Hematopoietic multipotent progenitor cell treated with erythropoietin and hydrocortisone succinate and interleukin-3 and kit ligand, for 4 days (in vitro differentiated cells): ENCODE measurements at regions not wholly inside any gene's neighbourhood (a gene's known extent, or its start where the extent isn't known, plus 50 kb on each side); places are given as distances from the start of the nearest gene placed in this dataset.
"Not testable (repeated sequence)": the region's sequence is repeated elsewhere in the genome, so short reads cannot be mapped to it uniquely, and the experiment has no call there.

Experiments
- DNase-seq: peaks from one replicate; pipeline ENCODE4 v3.0.0-alpha.2; 2015

GRCh38 chr13:53101883-53102282 lies 73.3 kb downstream of the OLFM4 start:
- DNase-seq = no peak

GRCh38 chr13:53104136-53104535 lies 75.5 kb downstream of the OLFM4 start:
- DNase-seq = no peak

- DNase-seq = no peak
Observed at GRCh38 chr13:53105477-53105876, 76.9 kb downstream of the OLFM4 start.

- no peak for DNase-seq
Observed at GRCh38 chr13:53105890-53106289, 77.3 kb downstream of the OLFM4 start.

GRCh38 chr13:53110181-53110580 lies 81.6 kb downstream of the OLFM4 start:
- no peak for DNase-seq

- no peak for DNase-seq
Observed at GRCh38 chr13:53110614-53111013, 82.0 kb downstream of the OLFM4 start.

DNA sequence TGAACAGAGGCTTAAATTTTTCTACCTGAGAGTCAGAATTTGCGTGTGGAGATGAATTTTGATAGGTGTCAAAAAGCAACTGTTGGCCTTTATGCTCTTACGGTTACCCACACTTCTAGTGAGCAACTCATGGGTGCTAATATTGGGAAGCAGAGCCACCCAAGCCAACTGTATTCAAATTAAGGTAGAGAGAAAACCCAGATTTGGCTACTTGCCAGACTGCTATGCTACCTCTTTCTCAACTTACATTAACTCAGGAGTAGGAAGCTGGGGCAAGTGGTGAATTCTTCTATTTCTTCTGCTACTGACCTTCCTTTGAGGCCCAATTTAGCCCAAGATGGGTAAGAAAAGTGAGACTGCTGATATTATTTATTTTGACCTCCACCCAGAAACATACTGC lies 83.9 kb downstream of the OLFM4 start:
- peak; percentile 2 for DNase-seq

GRCh38 chr13:53117048-53117447 lies 88.4 kb downstream of the OLFM4 start:
- not testable (repeated sequence) for DNase-seq

DNA sequence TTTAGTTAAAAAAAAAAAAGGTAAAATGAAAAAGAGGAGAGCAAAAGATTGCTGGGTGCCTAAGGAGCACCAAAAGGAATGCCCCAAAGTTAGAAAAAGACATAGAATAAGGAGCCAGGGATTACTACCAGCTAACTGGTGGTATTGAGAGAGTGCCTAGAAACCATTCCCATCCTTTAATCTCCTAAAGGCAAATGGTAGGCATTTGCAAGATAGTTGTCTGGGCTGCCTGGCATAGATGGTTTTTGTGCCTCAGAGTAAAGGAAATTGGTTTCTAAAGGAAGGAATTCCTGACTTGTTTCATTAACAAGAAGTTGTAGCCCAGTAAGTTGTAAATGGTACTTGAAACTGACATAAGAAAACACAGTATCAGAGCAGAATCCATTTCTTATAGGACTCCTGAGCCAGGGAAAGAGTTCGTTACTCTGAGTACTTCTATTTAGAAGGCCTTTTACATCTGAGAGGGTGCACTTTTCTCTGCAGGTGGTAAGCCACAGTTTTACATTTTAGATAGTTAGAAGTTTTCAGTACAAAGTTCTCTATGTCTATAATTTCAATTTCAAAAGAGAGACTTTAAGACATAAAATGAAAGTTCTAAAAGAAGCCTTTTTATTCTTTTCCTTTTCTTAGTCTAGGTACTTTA lies 92.6 kb downstream of the OLFM4 start:
- no peak for DNase-seq

GRCh38 chr13:53121919-53122318 lies 93.3 kb downstream of the OLFM4 start:
- no peak for DNase-seq

DNA sequence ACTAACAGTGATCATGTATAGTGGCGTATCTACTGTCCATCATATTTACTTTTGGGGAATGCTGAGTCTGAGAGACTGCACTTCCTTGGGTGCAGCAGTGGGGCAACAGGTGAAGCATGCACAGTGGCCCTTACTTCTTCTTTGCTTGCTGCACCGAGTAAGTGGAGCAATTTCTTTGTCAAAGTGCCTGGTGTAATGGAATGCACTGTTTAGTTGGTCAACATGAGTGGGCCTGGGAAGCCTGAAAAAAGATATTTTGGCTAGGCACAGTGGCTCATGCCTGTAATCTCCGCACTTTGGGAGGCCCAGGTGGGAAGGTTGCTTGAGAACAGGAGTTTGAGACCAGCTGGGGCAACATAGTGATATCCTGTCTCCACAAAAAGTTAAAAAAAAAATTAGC lies 94.9 kb downstream of the OLFM4 start:
- no peak for DNase-seq

- peak; percentile 29 for DNase-seq
Observed at GRCh38 chr13:53124623-53125022, 96.0 kb downstream of the OLFM4 start.

- no peak for DNase-seq
Observed at GRCh38 chr13:53126841-53127245, 98.2 kb downstream of the OLFM4 start.

- DNase-seq = no peak
Observed at GRCh38 chr13:53127373-53127772, 98.8 kb downstream of the OLFM4 start.

GRCh38 chr13:53129864-53130393 lies 101.3 kb downstream of the OLFM4 start:
- no peak for DNase-seq

GRCh38 chr13:53131361-53131760 lies 102.7 kb downstream of the OLFM4 start:
- DNase-seq = no peak

- DNase-seq = no peak
Observed at GRCh38 chr13:53135301-53135700, 106.7 kb downstream of the OLFM4 start.

- no peak for DNase-seq
Observed at GRCh38 chr13:53136554-53137215, 108.1 kb downstream of the OLFM4 start.

GRCh38 chr13:53137779-53138178 lies 109.2 kb downstream of the OLFM4 start:
- DNase-seq = no peak

DNA sequence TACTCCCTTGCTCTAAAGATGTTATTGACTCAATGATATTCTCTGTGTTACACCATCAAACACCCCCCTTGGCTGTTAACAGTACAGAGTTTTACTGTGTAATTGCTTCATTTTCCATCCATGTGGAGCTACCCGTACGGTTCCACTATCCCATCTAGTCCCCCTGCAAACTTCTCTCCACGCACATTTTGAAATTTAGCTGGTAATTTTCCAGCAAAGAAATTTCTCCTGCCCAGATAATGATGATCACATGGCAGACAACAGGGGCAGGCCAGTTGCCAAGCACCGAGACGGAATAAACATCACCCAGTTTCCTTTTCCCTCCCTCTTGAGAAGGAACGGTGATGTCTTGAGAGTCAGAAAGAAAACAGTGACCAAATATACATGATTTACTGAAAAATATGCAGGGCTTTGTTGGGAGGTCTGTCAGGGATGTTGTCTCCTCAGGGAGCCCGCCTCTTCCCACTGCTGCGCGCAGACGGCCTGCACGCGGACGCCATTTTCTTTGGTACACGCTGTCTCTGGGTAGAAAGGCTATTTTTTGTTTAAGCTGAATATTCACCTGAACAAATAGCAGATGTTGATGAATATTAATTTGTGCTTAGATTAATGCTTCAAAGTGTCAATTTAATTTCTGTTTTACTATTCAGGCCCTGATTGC lies 109.9 kb downstream of the OLFM4 start:
- DNase-seq = no peak

- no peak for DNase-seq
Observed at GRCh38 chr13:53141336-53141735, 112.7 kb downstream of the OLFM4 start.

GRCh38 chr13:53142306-53142705 lies 113.7 kb downstream of the OLFM4 start:
- DNase-seq = no peak

- no peak for DNase-seq
Observed at GRCh38 chr13:53143757-53144339, 115.2 kb downstream of the OLFM4 start.

DNA sequence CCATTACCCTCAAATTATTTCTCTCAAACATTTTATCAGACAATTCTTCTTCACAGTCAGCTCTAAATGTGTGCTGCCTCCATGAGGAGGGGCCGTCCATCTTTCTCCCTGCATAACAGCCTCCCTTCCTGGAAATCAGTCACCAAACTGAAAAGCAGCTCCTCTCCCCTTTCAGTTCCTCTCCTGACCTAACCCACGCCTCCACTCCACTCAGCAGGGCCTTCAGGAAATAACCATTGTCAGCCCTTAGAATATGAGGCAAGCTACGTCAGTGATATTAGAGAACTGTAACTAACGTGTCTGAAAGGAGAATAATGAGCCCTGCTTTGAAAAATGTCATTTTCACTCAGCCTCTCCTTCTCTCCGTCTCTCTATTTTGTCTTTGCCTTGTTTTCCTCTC lies 116.2 kb downstream of the OLFM4 start:
- DNase-seq = no peak
